ENCODE measurements at regions not wholly inside any gene's neighbourhood (a gene's known extent, or its start where the extent isn't known, plus 50 kb on each side); places are given as distances from the start of the nearest gene placed in this dataset.

GRCh38 chr9:107830479-107830878, 340.9 kb upstream of the KLF4 start:
- no peak for TF ChIP-seq ZNF140 (tag by site-specific recombination; IDR thresholded peaks at IDR 0.05)
- no peak for TF ChIP-seq CTCF (tag by site-specific recombination; IDR thresholded peaks at IDR 0.05)
- TF ChIP-seq TSHZ1 (tag by site-specific recombination; IDR thresholded peaks at IDR 0.05; ENCODE audit: borderline replicate concordance) = no peak
- TF ChIP-seq ZNF426 (tag by site-specific recombination; IDR thresholded peaks at IDR 0.05) = no peak
- TF ChIP-seq ZBTB7A (tag by site-specific recombination; IDR thresholded peaks at IDR 0.05; ENCODE audit: low read depth) = no peak
- TF ChIP-seq ZNF155 (tag by site-specific recombination; IDR thresholded peaks at IDR 0.05) = no peak
- TF ChIP-seq ZNF707 (tag by site-specific recombination; IDR thresholded peaks at IDR 0.05) = no peak
- TF ChIP-seq ZNF114 (tag by site-specific recombination; IDR thresholded peaks at IDR 0.05) = no peak
- no peak for TF ChIP-seq GLIS1 (tag by site-specific recombination; IDR thresholded peaks at IDR 0.05)
- no peak for TF ChIP-seq ZNF311 (tag by site-specific recombination; IDR thresholded peaks at IDR 0.05; ENCODE audit: borderline replicate concordance)
